NB4 (cell line): ENCODE measurements at regions not wholly inside any gene's neighbourhood (a gene's known extent, or its start where the extent isn't known, plus 50 kb on each side); places are given as distances from the start of the nearest gene placed in this dataset.

Experiments
- MYC ChIP-seq: IDR thresholded peaks from 2 replicates; pipeline ENCODE4 v1.6.1; 2011; ENCODE audit warnings: low read depth, low read length
- POLR2A ChIP-seq: IDR thresholded peaks from 2 replicates; pipeline ENCODE4 v1.6.1; 2011; ENCODE audit warnings: mild to moderate bottlenecking; ENCODE audit not compliant: insufficient read length; ENCODE audit errors: extremely low read depth
- TF ChIP-seq, protein P1 (sequence below): IDR thresholded peaks from one replicate; pipeline ENCODE4 v1.5.1; 2012; ENCODE audit warnings: low read depth, low read length
- TF ChIP-seq, protein P2 (sequence below): IDR thresholded peaks from 2 replicates; pipeline ENCODE4 v1.6.1; 2011; ENCODE audit warnings: low read depth, low read length

DNA sequence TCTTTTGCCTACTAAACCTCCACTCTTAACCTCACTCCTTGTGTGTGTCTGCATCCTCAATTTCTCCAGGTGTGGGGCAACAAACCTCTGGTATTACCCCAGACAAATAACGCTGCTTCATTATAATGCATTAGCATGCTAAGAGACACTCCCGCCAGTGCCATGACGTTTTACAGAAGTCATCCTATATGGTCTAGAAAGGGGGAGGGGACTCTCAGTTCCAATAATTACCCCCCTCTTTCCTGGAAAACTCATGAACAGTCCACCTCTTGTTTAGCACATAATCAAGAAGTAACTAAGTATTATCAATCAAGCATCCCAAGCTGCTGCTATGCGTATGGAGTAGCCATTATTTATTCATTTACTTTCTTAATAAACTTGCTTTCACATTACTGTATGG is 364.5 kb downstream of the TYW1 start:
- TF ChIP-seq, protein P1, sequence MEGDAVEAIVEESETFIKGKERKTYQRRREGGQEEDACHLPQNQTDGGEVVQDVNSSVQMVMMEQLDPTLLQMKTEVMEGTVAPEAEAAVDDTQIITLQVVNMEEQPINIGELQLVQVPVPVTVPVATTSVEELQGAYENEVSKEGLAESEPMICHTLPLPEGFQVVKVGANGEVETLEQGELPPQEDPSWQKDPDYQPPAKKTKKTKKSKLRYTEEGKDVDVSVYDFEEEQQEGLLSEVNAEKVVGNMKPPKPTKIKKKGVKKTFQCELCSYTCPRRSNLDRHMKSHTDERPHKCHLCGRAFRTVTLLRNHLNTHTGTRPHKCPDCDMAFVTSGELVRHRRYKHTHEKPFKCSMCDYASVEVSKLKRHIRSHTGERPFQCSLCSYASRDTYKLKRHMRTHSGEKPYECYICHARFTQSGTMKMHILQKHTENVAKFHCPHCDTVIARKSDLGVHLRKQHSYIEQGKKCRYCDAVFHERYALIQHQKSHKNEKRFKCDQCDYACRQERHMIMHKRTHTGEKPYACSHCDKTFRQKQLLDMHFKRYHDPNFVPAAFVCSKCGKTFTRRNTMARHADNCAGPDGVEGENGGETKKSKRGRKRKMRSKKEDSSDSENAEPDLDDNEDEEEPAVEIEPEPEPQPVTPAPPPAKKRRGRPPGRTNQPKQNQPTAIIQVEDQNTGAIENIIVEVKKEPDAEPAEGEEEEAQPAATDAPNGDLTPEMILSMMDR, result no peak
- TF ChIP-seq POLR2A (no peak), MYC (no peak)
- TF ChIP-seq, protein P2, sequence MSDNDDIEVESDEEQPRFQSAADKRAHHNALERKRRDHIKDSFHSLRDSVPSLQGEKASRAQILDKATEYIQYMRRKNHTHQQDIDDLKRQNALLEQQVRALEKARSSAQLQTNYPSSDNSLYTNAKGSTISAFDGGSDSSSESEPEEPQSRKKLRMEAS, result no peak
